Small intestine (tissue), 7 donors: ENCODE measurements at regions not wholly inside any gene's neighbourhood (a gene's known extent, or its start where the extent isn't known, plus 50 kb on each side); places are given as distances from the start of the nearest gene placed in this dataset.
"Not testable (repeated sequence)": the region's sequence is repeated elsewhere in the genome, so short reads cannot be mapped to it uniquely, and the experiment has no call there.

Experiments
- DNase-seq, 2 donors: peaks; one replicate each; pipeline versions ENCODE4 v3.0.0 to v3.0.0-alpha.2; 2013
- FAIRE-seq: peaks from 2 replicates; lab custom pipeline; 2012; peaks lifted over from hg19 to GRCh38; lab: Jason Lieb, UNC
- H3K27ac ChIP-seq, 3 donors: one replicate each; pipeline ENCODE4 v1.5.1; 2013; ENCODE audit warnings: low read length in 2 of 3, mild to moderate bottlenecking in 2 of 3, control low read depth in 1 of 3, inconsistent platforms in 1 of 3, low read depth in 1 of 3, moderate library complexity in 1 of 3
- H3K27me3 ChIP-seq, 3 donors: one replicate each; pipeline ENCODE4 v1.6.1; 2013; ENCODE audit warnings: low read length in 3 of 3, inconsistent platforms in 1 of 3; ENCODE audit not compliant: control insufficient read depth in 3 of 3, insufficient read depth in 3 of 3
- H3K36me3 ChIP-seq, 3 donors: one replicate each; pipeline ENCODE4 v1.6.1; 2013; ENCODE audit warnings: low read length in 3 of 3, inconsistent platforms in 1 of 3, low read depth in 1 of 3, mild to moderate bottlenecking in 1 of 3, moderate library complexity in 1 of 3; ENCODE audit not compliant: control insufficient read depth in 3 of 3, insufficient read depth in 2 of 3
- H3K4me1 ChIP-seq, 3 donors: one replicate each; pipeline ENCODE4 v1.6.1; 2013; ENCODE audit warnings: low read length in 2 of 3, inconsistent platforms in 1 of 3, low read depth in 1 of 3, mild to moderate bottlenecking in 1 of 3, moderate library complexity in 1 of 3; ENCODE audit not compliant: control insufficient read depth in 3 of 3, insufficient read depth in 2 of 3
- H3K4me3 ChIP-seq, 3 donors: one replicate each; pipeline ENCODE4 v1.5.1; 2013; ENCODE audit warnings: low read length in 3 of 3, control low read depth in 1 of 3, inconsistent platforms in 1 of 3, low read depth in 1 of 3, mild to moderate bottlenecking in 1 of 3, moderate library complexity in 1 of 3
- H3K9me3 ChIP-seq, 2 donors: one replicate each; pipeline ENCODE4 v1.6.1; 2013; ENCODE audit warnings: low read depth in 1 of 2, low read length in 1 of 2; ENCODE audit not compliant: control insufficient read depth in 2 of 2, insufficient read depth in 1 of 2
- WGBS, 3 donors: extraction: QIAGEN DNeasy Blood & Tissue Kit; methylation state at CpG; one replicate each; pipeline ENCODE4 v1.1.7; 2013; 5-methylcytosine and 5-hydroxymethylcytosine counted together
- donor health status: healthy with polysubstance abuse.
- donor health status: control.
- donor health status: control.
- donor health status: Bipolar disorder and iron deficiency.
- donor health status: healthy.

- Histone ChIP-seq H3K9me3 (no peaks in the 10 kb centered on the region), H3K4me3 (no peak overlapping the region), H3K27ac (no peak overlapping the region), H3K4me1 (no peaks in the 10 kb centered on the region), H3K36me3 (no peaks in the 10 kb centered on the region), H3K27me3 (no peaks in the 10 kb centered on the region)
- FAIRE-seq, result no peak
- DNase-seq, result no peak
Observed at GRCh38 chr3:27802849-27803248, 80.7 kb upstream of the EOMES start.

DNA sequence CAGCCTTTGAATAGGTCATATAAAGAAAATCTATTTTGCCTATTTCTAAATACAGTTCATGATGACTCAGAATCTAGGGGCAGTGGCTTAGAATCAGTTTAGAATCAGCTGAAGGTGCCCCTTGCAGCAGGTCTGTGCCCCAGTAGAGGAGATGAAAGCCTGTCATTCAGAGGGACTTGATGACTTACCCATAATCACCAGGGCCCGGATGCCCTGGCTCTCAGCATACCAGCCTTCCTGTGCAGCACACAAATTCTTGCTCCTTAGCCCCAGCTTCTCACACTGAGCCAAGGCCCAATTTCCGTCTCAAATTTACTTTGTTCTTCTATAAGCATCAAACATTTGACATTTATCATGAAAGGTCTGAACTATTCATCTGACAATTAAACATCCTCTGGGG, 83.2 kb upstream of the EOMES start:
- Histone ChIP-seq H3K27ac (no peak overlapping the region), H3K36me3 (no peaks in the 10 kb centered on the region), H3K4me1 (no peaks in the 10 kb centered on the region), H3K4me3 (no peak overlapping the region), H3K27me3 (no peaks in the 10 kb centered on the region), H3K9me3 (no peaks in the 10 kb centered on the region)
- 68 to 77% (median 76%) methylated on average over 2 of the region's 2 CpGs for WGBS, 3 donors
- DNase-seq (no peak), FAIRE-seq (no peak)

DNA sequence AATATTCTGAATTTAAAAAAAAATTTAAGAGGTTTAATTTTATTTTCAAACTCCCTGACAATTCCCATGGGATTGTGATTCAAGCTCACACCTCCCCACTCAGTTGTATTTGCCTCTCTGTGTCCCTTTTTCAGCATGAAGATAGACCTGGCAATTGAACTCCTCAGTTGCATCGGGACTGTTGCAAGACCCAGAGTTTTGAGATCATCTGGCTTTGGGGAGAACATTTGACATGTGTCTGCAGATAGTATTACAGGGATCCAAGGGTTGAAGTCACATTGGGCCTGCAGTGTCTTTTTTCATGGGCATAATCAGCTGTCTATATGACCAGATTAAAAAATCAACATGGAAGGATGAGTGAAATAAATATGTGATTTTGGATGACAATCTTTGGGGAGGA, 91.1 kb upstream of the EOMES start:
- 49 to 63% (median 57%) methylated on average over 1 of the region's 1 CpG for WGBS, 3 donors
- H3K4me1 ChIP-seq, result no peaks in the 10 kb centered on the region
- DNase-seq (no peak), FAIRE-seq (no peak)
- no peaks in the 10 kb centered on the region for H3K9me3 ChIP-seq
- H3K27ac ChIP-seq, result no peak overlapping the region
- H3K27me3 ChIP-seq, result no peaks in the 10 kb centered on the region
- H3K36me3 ChIP-seq, result no peaks in the 10 kb centered on the region
- H3K4me3 ChIP-seq, result no peak overlapping the region

GRCh38 chr3:27821609-27822008, 99.5 kb upstream of the EOMES start:
- not testable (repeated sequence) for FAIRE-seq, H3K9me3 ChIP-seq, H3K27ac ChIP-seq, H3K4me3 ChIP-seq, H3K36me3 ChIP-seq, H3K4me1 ChIP-seq, DNase-seq, H3K27me3 ChIP-seq
- WGBS, 3 donors, result 94 to 98% (median 94%) methylated on average over 19 to 21 of the region's 23 CpGs

- no peak for DNase-seq
- Histone ChIP-seq H3K4me3 (no peak overlapping the region), H3K27ac (no peak overlapping the region), H3K36me3 (no peaks in the 10 kb centered on the region), H3K27me3 (no peaks in the 10 kb centered on the region), H3K9me3 (no peaks in the 10 kb centered on the region), H3K4me1 (no peaks in the 10 kb centered on the region)
- no peak for FAIRE-seq
- 75 to 85% (median 80%) methylated on average over 6 of the region's 6 CpGs for WGBS, 3 donors
Observed at GRCh38 chr3:27824312-27825200, 102.4 kb upstream of the EOMES start.

DNA sequence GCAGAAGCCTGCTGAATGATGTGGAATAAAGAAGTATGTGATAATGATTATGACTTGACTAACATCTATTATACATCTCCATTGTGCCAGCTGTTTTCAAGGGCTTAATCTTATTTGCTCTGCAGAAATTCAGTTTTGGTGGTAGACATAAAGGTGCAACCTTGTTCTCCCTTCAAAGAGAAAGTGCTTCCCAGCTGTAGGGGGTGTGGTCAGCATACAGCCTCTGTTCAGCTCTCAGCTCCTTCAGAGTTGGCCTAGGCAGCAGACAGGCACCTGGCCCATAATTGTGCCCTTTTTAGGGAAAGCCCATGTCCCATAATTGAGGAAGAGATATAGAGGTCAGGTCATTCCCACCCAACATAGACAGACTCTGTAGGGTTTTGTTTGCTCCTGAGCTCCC, 104.3 kb upstream of the EOMES start:
- Histone ChIP-seq H3K27me3 (no peaks in the 10 kb centered on the region), H3K4me1 (no peaks in the 10 kb centered on the region), H3K36me3 (no peaks in the 10 kb centered on the region), H3K9me3 (no peaks in the 10 kb centered on the region), H3K27ac (no peak overlapping the region), H3K4me3 (no peak overlapping the region)
- FAIRE-seq (no peak), DNase-seq (no peak)

DNA sequence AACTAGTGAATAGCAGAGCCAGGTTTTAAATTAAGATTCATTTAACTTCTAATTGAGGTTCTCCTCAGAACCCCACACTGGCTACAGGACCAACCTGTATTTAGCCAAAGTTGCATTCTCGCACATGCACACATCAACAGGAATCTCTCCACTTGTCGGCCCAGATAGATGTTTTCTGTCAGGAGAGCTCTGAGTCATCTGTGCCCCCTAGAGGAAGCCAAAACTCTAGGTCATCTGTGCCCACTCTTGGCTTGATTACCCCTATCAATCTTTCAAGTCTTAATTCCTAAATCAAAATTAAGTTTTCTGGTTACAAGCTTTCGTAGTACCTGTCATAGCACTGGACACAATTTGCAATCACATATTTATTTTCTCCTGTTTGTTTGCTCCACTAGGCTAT, 104.9 kb upstream of the EOMES start:
- WGBS, 3 donors, result 66 to 90% (median 82%) methylated on average over 3 of the region's 3 CpGs
- Histone ChIP-seq H3K4me1 (no peaks in the 10 kb centered on the region), H3K9me3 (no peaks in the 10 kb centered on the region), H3K36me3 (no peaks in the 10 kb centered on the region), H3K27ac (no peak overlapping the region), H3K4me3 (no peak overlapping the region), H3K27me3 (no peaks in the 10 kb centered on the region)
- FAIRE-seq (no peak), DNase-seq (no peak)

DNA sequence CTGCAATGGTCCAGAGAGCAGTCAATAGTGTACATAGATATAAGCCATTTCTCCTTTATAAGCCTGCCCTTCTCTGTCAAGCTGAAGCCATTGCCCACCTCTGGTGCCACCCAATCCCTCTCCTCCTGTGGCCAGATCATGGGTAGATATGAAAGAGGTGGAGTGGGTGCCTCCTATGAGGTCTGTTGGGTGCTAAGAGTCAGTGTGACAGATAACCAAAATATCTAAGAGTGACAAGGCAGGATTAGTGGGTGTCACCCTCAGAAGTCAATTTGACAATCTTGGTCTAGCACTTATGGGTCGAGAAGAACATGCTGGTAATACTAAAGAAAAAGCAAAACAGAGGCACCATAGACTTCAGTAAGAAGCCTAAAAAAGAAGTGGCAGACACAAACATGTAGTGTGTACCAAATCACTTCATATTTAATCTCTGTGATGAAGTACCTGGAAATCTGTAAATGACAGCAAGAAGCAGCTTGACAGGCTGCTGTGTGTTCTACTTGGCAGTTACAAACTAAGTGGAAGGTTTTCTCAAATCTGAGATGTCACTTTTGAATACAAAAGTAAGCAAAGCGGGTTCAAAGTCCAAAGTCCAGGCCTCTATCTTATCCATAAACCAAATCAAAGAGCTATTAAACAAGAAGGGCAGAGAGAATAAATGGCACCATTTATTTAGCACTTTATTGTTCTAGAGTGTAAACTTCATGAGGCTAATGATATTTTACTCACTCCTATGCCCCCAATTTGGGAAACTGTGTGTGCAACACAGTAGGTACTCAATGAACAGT, 118.9 kb upstream of the EOMES start:
- whole genome bisulfite sequencing, 3 donors, result 32 to 56% (median 55%) methylated on average over 2 of the region's 2 CpGs
- H3K27me3 ChIP-seq, result no peaks in the 10 kb centered on the region
- no peak overlapping the region for H3K4me3 ChIP-seq
- no peak for FAIRE-seq
- no peak overlapping the region for H3K27ac ChIP-seq
- H3K4me1 ChIP-seq, result peaks cover 0 to 3% (median 0%) of the 10 kb centered on the region in 3 donors
- peak in 1 of 2 donors; percentile 50 for DNase-seq
- no peaks in the 10 kb centered on the region for H3K36me3 ChIP-seq
- H3K9me3 ChIP-seq, result no peaks in the 10 kb centered on the region
